Caco-2 (cell line): ENCODE measurements at regions not wholly inside any gene's neighbourhood (a gene's known extent, or its start where the extent isn't known, plus 50 kb on each side); places are given as distances from the start of the nearest gene placed in this dataset.
A peak's percentile ranks its signal among the peaks of the same experiment; 100 is the strongest.

ENCODE experiments used
- BruUV-seq: library from RNA; stranded (reverse); fragments of 400-500 nt; replicated peaks from 2 replicates; lab custom pipeline; 2021; lab: Mats Ljungman, UMichigan
- CTCF ChIA-PET: fragments of 300-600 bp; sonication (Branson Sonifier 250); formaldehyde crosslinking; loops from one replicate; lab custom pipeline; 2022; ENCODE audit warnings: antibody characterized with exemption; lab: Charles Lee
- POLR2A ChIA-PET: fragments of 300-600 bp; sonication (Branson Sonifier 250); formaldehyde crosslinking; loops from one replicate; lab custom pipeline; 2022; ENCODE audit warnings: antibody characterized with exemption; lab: Charles Lee
- DNase-seq, 2 experiments: peaks; one replicate each; pipeline versions ENCODE4 v3.0.0 to v3.0.0-alpha.2; 2020 to 2022
- H3K27me3 ChIP-seq: replicated peaks from 2 replicates; pipeline ENCODE4 v1.6.0; 2011; ENCODE audit warnings: low read length; ENCODE audit not compliant: control insufficient read depth, insufficient read depth
- H3K36me3 ChIP-seq: 2 replicates; pipeline ENCODE4 v1.5.1; 2011; ENCODE audit warnings: low read length; ENCODE audit not compliant: control insufficient read depth, insufficient read depth
- H3K4me1 ChIP-seq: fragments of 250-450 bp; sonication (Bioruptor Pico); 2 replicates; pipeline ENCODE4 v1.5.1; 2020; ENCODE audit warnings: mild to moderate bottlenecking
- H3K4me3 ChIP-seq: 2 replicates; pipeline ENCODE4 v1.5.1; 2011; ENCODE audit warnings: low read depth, mild to moderate bottlenecking, control low read depth, low read length
- H3K9me3 ChIP-seq: fragments of 250-450 bp; sonication (Bioruptor Pico); 2 replicates; pipeline ENCODE4 v1.5.1; 2020; ENCODE audit warnings: mild to moderate bottlenecking, moderate library complexity
- H3K27ac Mint-ChIP-seq: one replicate; pipeline ENCODE4 v1.8.0; 2022; ENCODE audit warnings: mixed read lengths; ENCODE audit not compliant: unreplicated experiment
- H3K27me3 Mint-ChIP-seq: one replicate; pipeline ENCODE4 v1.8.0; 2022; ENCODE audit warnings: mixed read lengths; ENCODE audit not compliant: insufficient read depth, unreplicated experiment
- H3K36me3 Mint-ChIP-seq: one replicate; pipeline ENCODE4 v1.8.0; 2022; ENCODE audit warnings: mild to moderate bottlenecking, mixed read lengths; ENCODE audit not compliant: insufficient read depth, unreplicated experiment
- H3K4me1 Mint-ChIP-seq: one replicate; pipeline ENCODE4 v1.8.0; 2022; ENCODE audit warnings: low read depth, mixed read lengths; ENCODE audit not compliant: unreplicated experiment
- H3K4me3 Mint-ChIP-seq: one replicate; pipeline ENCODE4 v1.8.0; 2022; ENCODE audit warnings: mild to moderate bottlenecking, moderate library complexity, mixed read lengths; ENCODE audit not compliant: unreplicated experiment
- H3K9me3 Mint-ChIP-seq: one replicate; pipeline ENCODE4 v1.8.0; 2022; ENCODE audit warnings: mixed read lengths; ENCODE audit not compliant: unreplicated experiment
- CTCF ChIP-seq, 2 experiments: fragments of 200-600 bp in 1 of 2; IDR thresholded peaks; 1 replicate in 1 of 2; 2 replicates in 1 of 2; pipeline versions ENCODE4 v1.5.1 to v1.8.0; 2011 to 2022; ENCODE audit warnings: antibody characterized with exemption in 1 of 2, control low read depth in 1 of 2, inconsistent platforms in 1 of 2, low read depth in 1 of 2, low read length in 1 of 2, mild to moderate bottlenecking in 1 of 2, moderate library complexity in 1 of 2; ENCODE audit not compliant: insufficient read depth in 1 of 2, severe bottlenecking in 1 of 2, unreplicated experiment in 1 of 2
- intact Hi-C: fragments of 100-400 bp; cut with micrococcal nuclease; formaldehyde crosslinking; loops from one replicate; pipeline ENCODE4 v1.10.0; 2022; ENCODE audit not compliant: unreplicated experiment

GRCh38 chr9:34907044-34907443, 51.0 kb upstream of the PHF24 start:
- peaks cover 9% of the 10 kb centered on the region for H3K9me3 Mint-ChIP-seq
- H3K4me3 Mint-ChIP-seq: no peak overlapping the region
- no peaks in the 10 kb centered on the region for H3K36me3 Mint-ChIP-seq
- H3K27me3 ChIP-seq: no peaks in the 10 kb centered on the region
- H3K4me3 ChIP-seq: no peak overlapping the region
- TF ChIP-seq CTCF (IDR thresholded peaks at IDR 0.05; ENCODE audit: insufficient read depth in 1 of 2, low read depth in 1 of 2, low read length in 1 of 2, severe bottlenecking in 1 of 2, unreplicated experiment in 1 of 2): no peak
- intact Hi-C loops: no loop called here
- H3K4me1 ChIP-seq: no peaks in the 10 kb centered on the region
- no peak overlapping the region for H3K27ac Mint-ChIP-seq
- DNase-seq: no peak
- peaks cover 6% of the 10 kb centered on the region for H3K27me3 Mint-ChIP-seq
- ChIA-PET POLR2A (no interaction called here), CTCF (no interaction called here)
- H3K4me1 Mint-ChIP-seq: peaks cover 6% of the 10 kb centered on the region
- no peaks in the 10 kb centered on the region for H3K9me3 ChIP-seq
- H3K36me3 ChIP-seq: no peaks in the 10 kb centered on the region
- BruUV-seq: no TSS peak

GRCh38 chr9:34899535-34900158, 58.4 kb upstream of the PHF24 start:
- no peaks in the 10 kb centered on the region for H3K9me3 ChIP-seq
- peak; percentile 81 to 88 for TF ChIP-seq CTCF (IDR thresholded peaks at IDR 0.05; ENCODE audit: insufficient read depth in 1 of 2, low read depth in 1 of 2, low read length in 1 of 2, severe bottlenecking in 1 of 2, unreplicated experiment in 1 of 2)
- DNase-seq: peak; percentile 71 to 80
- H3K4me3 ChIP-seq: no peak overlapping the region
- Mint-ChIP-seq H3K4me1 (no peaks in the 10 kb centered on the region), H3K27me3 (peaks cover 16% of the 10 kb centered on the region), H3K36me3 (no peaks in the 10 kb centered on the region), H3K9me3 (no peaks in the 10 kb centered on the region), H3K27ac (no peak overlapping the region), H3K4me3 (no peak overlapping the region)
- intact Hi-C loops: loop anchor here (1.0 to 2.0 kb wide), 5 partner anchors 59 to 577 kb away; partner anchors contain the start of gene PHF24
- ChIA-PET CTCF (interaction anchor here (0.6 to 3.0 kb wide), 26 partner anchors 10 to 649 kb away, joined by 3 to 91 read pairs (median 4); partner anchors contain the start of genes ATOSB, DNAJB5, FANCG and STOML2), POLR2A (no interaction called here)
- H3K36me3 ChIP-seq: no peaks in the 10 kb centered on the region
- no peaks in the 10 kb centered on the region; the same call in 1 of the 2 replicates for H3K27me3 ChIP-seq
- no TSS peak for BruUV-seq
- H3K4me1 ChIP-seq: no peaks in the 10 kb centered on the region

GRCh38 chr9:34898846-34899245, 59.2 kb upstream of the PHF24 start:
- intact Hi-C loops: loop anchor here (1.0 to 2.0 kb wide), 5 partner anchors 59 to 578 kb away; partner anchors contain the start of gene PHF24

More at GRCh38 chr9:34898846-34899245, 59.2 kb upstream of the PHF24 start:
- Mint-ChIP-seq H3K27ac (no peak overlapping the region), H3K4me1 (no peaks in the 10 kb centered on the region), H3K36me3 (no peaks in the 10 kb centered on the region), H3K27me3 (peaks cover 15% of the 10 kb centered on the region), H3K4me3 (no peak overlapping the region), H3K9me3 (no peaks in the 10 kb centered on the region)
- no TSS peak for BruUV-seq
- Histone ChIP-seq H3K4me1 (no peaks in the 10 kb centered on the region), H3K9me3 (no peaks in the 10 kb centered on the region), H3K4me3 (no peak overlapping the region), H3K27me3 (no peaks in the 10 kb centered on the region; the same call in none of the 2 replicates), H3K36me3 (no peaks in the 10 kb centered on the region)
- DNase-seq: no peak
- CTCF ChIA-PET: interaction anchor here (0.6 to 3.0 kb wide), 22 partner anchors 9 to 579 kb away, joined by 3 to 91 read pairs (median 6); partner anchors contain the start of genes DNAJB5, FANCG and VCP
- POLR2A ChIA-PET: no interaction called here
- TF ChIP-seq CTCF (IDR thresholded peaks at IDR 0.05; ENCODE audit: insufficient read depth in 1 of 2, low read depth in 1 of 2, low read length in 1 of 2, severe bottlenecking in 1 of 2, unreplicated experiment in 1 of 2): no peak
